ENCODE measurements at regions not wholly inside any gene's neighbourhood (a gene's known extent, or its start where the extent isn't known, plus 50 kb on each side); places are given as distances from the start of the nearest gene placed in this dataset.

DNA sequence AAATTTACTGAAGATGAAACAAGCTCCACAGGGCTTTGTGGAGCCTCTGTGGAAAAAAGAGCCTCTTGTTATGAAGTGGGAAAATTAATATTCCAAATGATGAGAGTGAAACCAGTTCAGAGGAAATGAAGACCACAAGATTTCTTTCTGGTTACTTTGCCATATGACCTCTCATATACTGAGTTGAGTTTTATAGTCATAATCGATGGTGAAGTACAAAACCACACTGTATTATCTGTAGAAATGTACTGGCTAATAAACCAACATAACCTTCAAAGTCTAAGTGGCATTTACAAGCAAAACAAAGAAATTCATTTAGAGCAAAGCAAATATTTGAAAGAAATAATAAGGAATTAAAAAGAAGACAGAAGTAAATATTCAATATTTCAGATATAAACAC, 662.6 kb upstream of the ZWINT start (continued):
- TF ChIP-seq ARNTL (CRISPR knock-in tag; IDR thresholded peaks at IDR 0.05; ENCODE audit: borderline replicate concordance, low read depth), result no peak
- TF ChIP-seq ZFP30 (CRISPR knock-in tag; IDR thresholded peaks at IDR 0.05), result no peak
- TF ChIP-seq ZNF70 (CRISPR knock-in tag; IDR thresholded peaks at IDR 0.05), result no peak
- TF ChIP-seq ZNF8 (CRISPR knock-in tag; IDR thresholded peaks at IDR 0.05), result no peak
- no peak for TF ChIP-seq RARB (CRISPR knock-in tag; IDR thresholded peaks at IDR 0.05)

DNA sequence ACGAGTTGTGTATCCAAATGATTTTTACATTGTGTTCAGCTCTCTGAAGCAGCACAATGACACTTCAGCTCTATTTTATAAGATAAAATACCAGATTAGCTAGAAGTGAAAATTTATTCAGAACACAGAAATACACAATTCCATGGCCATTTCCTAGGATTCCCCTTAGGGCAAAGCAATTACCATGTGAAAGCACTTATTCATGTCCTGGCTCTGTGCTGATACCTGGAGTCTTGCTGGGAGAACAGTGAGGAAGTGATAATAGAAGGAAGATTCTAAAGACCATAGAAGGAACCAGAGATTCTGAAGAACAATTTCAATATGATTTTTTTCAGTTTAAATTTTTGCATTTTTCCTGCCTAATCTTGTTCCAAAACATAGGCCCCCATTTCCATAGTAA, 657.4 kb upstream of the ZWINT start:
- ATAC-seq, result no peak
- TF ChIP-seq ISL1 (CRISPR knock-in tag; IDR thresholded peaks at IDR 0.05) (no peak), ZFP30 (CRISPR knock-in tag; IDR thresholded peaks at IDR 0.05) (no peak), ARNTL (CRISPR knock-in tag; IDR thresholded peaks at IDR 0.05; ENCODE audit: borderline replicate concordance, low read depth) (no peak), PPARA (CRISPR knock-in tag; IDR thresholded peaks at IDR 0.05; ENCODE audit: borderline replicate concordance) (no peak), BACH2 (CRISPR knock-in tag; IDR thresholded peaks at IDR 0.05; ENCODE audit: borderline replicate concordance) (no peak), RARB (CRISPR knock-in tag; IDR thresholded peaks at IDR 0.05) (no peak), ZNF8 (CRISPR knock-in tag; IDR thresholded peaks at IDR 0.05) (no peak), TOX (CRISPR knock-in tag; IDR thresholded peaks at IDR 0.05; ENCODE audit: borderline replicate concordance) (no peak), ESRRG (CRISPR knock-in tag; IDR thresholded peaks at IDR 0.05) (no peak), CSDC2 (CRISPR knock-in tag; IDR thresholded peaks at IDR 0.05) (no peak), SNAI2 (CRISPR knock-in tag; IDR thresholded peaks at IDR 0.05) (no peak), OSR1 (CRISPR knock-in tag; IDR thresholded peaks at IDR 0.05) (no peak), ZC3H10 (CRISPR knock-in tag; IDR thresholded peaks at IDR 0.05) (no peak)
- TF ChIP-seq, protein P1, sequence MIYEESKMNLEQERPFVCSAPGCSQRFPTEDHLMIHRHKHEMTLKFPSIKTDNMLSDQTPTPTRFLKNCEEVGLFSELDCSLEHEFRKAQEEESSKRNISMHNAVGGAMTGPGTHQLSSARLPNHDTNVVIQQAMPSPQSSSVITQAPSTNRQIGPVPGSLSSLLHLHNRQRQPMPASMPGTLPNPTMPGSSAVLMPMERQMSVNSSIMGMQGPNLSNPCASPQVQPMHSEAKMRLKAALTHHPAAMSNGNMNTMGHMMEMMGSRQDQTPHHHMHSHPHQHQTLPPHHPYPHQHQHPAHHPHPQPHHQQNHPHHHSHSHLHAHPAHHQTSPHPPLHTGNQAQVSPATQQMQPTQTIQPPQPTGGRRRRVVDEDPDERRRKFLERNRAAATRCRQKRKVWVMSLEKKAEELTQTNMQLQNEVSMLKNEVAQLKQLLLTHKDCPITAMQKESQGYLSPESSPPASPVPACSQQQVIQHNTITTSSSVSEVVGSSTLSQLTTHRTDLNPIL (CRISPR knock-in tag; IDR thresholded peaks at IDR 0.05; ENCODE audit: low read depth), result no peak
- TF ChIP-seq, protein P2, sequence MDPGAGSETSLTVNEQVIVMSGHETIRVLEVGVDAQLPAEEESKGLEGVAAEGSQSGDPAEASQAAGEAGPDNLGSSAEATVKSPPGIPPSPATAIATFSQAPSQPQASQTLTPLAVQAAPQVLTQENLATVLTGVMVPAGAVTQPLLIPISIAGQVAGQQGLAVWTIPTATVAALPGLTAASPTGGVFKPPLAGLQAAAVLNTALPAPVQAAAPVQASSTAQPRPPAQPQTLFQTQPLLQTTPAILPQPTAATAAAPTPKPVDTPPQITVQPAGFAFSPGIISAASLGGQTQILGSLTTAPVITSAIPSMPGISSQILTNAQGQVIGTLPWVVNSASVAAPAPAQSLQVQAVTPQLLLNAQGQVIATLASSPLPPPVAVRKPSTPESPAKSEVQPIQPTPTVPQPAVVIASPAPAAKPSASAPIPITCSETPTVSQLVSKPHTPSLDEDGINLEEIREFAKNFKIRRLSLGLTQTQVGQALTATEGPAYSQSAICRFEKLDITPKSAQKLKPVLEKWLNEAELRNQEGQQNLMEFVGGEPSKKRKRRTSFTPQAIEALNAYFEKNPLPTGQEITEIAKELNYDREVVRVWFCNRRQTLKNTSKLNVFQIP (CRISPR knock-in tag; IDR thresholded peaks at IDR 0.05; ENCODE audit: borderline replicate concordance, low read depth), result no peak
- TF ChIP-seq, protein P3, sequence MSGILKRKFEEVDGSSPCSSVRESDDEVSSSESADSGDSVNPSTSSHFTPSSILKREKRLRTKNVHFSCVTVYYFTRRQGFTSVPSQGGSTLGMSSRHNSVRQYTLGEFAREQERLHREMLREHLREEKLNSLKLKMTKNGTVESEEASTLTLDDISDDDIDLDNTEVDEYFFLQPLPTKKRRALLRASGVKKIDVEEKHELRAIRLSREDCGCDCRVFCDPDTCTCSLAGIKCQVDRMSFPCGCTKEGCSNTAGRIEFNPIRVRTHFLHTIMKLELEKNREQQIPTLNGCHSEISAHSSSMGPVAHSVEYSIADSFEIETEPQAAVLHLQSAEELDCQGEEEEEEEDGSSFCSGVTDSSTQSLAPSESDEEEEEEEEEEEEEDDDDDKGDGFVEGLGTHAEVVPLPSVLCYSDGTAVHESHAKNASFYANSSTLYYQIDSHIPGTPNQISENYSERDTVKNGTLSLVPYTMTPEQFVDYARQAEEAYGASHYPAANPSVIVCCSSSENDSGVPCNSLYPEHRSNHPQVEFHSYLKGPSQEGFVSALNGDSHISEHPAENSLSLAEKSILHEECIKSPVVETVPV (CRISPR knock-in tag; IDR thresholded peaks at IDR 0.05), result no peak
- TF ChIP-seq, protein P4, sequence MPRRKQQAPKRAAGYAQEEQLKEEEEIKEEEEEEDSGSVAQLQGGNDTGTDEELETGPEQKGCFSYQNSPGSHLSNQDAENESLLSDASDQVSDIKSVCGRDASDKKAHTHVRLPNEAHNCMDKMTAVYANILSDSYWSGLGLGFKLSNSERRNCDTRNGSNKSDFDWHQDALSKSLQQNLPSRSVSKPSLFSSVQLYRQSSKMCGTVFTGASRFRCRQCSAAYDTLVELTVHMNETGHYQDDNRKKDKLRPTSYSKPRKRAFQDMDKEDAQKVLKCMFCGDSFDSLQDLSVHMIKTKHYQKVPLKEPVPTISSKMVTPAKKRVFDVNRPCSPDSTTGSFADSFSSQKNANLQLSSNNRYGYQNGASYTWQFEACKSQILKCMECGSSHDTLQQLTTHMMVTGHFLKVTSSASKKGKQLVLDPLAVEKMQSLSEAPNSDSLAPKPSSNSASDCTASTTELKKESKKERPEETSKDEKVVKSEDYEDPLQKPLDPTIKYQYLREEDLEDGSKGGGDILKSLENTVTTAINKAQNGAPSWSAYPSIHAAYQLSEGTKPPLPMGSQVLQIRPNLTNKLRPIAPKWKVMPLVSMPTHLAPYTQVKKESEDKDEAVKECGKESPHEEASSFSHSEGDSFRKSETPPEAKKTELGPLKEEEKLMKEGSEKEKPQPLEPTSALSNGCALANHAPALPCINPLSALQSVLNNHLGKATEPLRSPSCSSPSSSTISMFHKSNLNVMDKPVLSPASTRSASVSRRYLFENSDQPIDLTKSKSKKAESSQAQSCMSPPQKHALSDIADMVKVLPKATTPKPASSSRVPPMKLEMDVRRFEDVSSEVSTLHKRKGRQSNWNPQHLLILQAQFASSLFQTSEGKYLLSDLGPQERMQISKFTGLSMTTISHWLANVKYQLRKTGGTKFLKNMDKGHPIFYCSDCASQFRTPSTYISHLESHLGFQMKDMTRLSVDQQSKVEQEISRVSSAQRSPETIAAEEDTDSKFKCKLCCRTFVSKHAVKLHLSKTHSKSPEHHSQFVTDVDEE (CRISPR knock-in tag; IDR thresholded peaks at IDR 0.05), result no peak
- TF ChIP-seq, protein P5, sequence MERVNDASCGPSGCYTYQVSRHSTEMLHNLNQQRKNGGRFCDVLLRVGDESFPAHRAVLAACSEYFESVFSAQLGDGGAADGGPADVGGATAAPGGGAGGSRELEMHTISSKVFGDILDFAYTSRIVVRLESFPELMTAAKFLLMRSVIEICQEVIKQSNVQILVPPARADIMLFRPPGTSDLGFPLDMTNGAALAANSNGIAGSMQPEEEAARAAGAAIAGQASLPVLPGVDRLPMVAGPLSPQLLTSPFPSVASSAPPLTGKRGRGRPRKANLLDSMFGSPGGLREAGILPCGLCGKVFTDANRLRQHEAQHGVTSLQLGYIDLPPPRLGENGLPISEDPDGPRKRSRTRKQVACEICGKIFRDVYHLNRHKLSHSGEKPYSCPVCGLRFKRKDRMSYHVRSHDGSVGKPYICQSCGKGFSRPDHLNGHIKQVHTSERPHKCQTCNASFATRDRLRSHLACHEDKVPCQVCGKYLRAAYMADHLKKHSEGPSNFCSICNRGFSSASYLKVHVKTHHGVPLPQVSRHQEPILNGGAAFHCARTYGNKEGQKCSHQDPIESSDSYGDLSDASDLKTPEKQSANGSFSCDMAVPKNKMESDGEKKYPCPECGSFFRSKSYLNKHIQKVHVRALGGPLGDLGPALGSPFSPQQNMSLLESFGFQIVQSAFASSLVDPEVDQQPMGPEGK (CRISPR knock-in tag; IDR thresholded peaks at IDR 0.05; ENCODE audit: borderline replicate concordance), result no peak

DNA sequence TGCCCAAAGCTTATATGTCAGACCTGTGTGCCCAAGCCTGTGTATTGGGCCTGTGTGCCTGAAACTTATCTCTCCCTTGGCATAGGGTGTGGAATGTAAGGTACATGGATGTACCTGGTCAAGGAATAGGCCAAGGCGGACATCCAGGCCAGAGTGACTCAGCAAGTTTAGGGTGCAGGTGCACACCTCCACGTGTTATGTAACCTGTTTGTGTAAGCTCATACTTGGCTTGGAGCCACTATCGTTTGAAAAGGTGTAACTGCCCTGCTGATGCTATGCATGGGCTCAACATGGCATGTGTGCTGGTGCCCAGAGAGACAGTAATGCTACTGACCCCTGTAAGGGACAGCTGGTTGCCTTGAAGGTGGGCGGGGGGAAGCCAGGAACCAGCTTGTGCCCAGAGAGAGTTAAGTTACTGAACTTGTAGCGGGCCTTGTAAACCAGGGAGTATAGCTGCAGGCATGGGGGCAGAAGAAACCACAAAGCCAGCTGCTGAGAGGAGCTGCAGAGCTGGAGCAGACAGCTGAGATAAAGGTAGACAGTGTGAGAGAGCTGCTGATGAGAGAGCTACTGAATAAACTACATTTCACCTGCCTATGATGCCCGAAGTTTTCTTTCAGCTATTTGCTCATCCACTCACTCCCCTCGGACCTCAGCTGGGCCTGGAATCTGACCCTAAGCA, 656.4 kb upstream of the ZWINT start:
- ATAC-seq, result no peak
- TF ChIP-seq BACH2 (CRISPR knock-in tag; IDR thresholded peaks at IDR 0.05; ENCODE audit: borderline replicate concordance), result no peak
- TF ChIP-seq ARNTL (CRISPR knock-in tag; IDR thresholded peaks at IDR 0.05; ENCODE audit: borderline replicate concordance, low read depth), result no peak
- TF ChIP-seq RARB (CRISPR knock-in tag; IDR thresholded peaks at IDR 0.05), result no peak
- no peak for TF ChIP-seq SNAI2 (CRISPR knock-in tag; IDR thresholded peaks at IDR 0.05)
- TF ChIP-seq, protein P1 (CRISPR knock-in tag; IDR thresholded peaks at IDR 0.05; ENCODE audit: low read depth), result no peak
- TF ChIP-seq ZC3H10 (CRISPR knock-in tag; IDR thresholded peaks at IDR 0.05), result no peak
- TF ChIP-seq ZNF70 (CRISPR knock-in tag; IDR thresholded peaks at IDR 0.05), result no peak
- TF ChIP-seq ZNF8 (CRISPR knock-in tag; IDR thresholded peaks at IDR 0.05), result no peak
- no peak for TF ChIP-seq OSR1 (CRISPR knock-in tag; IDR thresholded peaks at IDR 0.05)
- TF ChIP-seq ZFP30 (CRISPR knock-in tag; IDR thresholded peaks at IDR 0.05), result no peak
- no peak for TF ChIP-seq ZFP3 (CRISPR knock-in tag; IDR thresholded peaks at IDR 0.05)
- no peak for TF ChIP-seq ZNF565 (CRISPR knock-in tag; conservative IDR thresholded peaks at IDR 0.05; ENCODE audit: low read depth)
- TF ChIP-seq, protein P3 (CRISPR knock-in tag; IDR thresholded peaks at IDR 0.05), result no peak
- TF ChIP-seq, protein P5 (CRISPR knock-in tag; IDR thresholded peaks at IDR 0.05; ENCODE audit: borderline replicate concordance), result no peak
